Epithelial cell of esophagus (primary cell): ENCODE measurements at regions not wholly inside any gene's neighbourhood (a gene's known extent, or its start where the extent isn't known, plus 50 kb on each side); places are given as distances from the start of the nearest gene placed in this dataset.
A peak's percentile ranks its signal among the peaks of the same experiment; 100 is the strongest.
"Not testable (repeated sequence)": the region's sequence is repeated elsewhere in the genome, so short reads cannot be mapped to it uniquely, and the experiment has no call there.

Experiments used
- DNase-seq: peaks from one replicate; pipeline ENCODE4 v3.0.0; 2010; ENCODE audit warnings: low read depth
- H3K4me3 ChIP-seq: 2 replicates; pipeline ENCODE4 v1.5.1; 2011; ENCODE audit warnings: mild to moderate bottlenecking, low read length, control low read depth
- CTCF ChIP-seq: IDR thresholded peaks from 2 replicates; pipeline ENCODE4 v1.5.1; 2011; ENCODE audit warnings: low read depth, mild to moderate bottlenecking, low read length, control low read depth, inconsistent platforms; ENCODE audit not compliant: insufficient read depth; ENCODE audit errors: missing control alignments

- no peak overlapping the region for H3K4me3 ChIP-seq
- DNase-seq, result no peak
- TF ChIP-seq CTCF, result no peak
Observed at GRCh38 chr14:61609884-61610283, 85.4 kb upstream of the HIF1A start.

GRCh38 chr14:61610900-61611299 is 84.4 kb upstream of the HIF1A start:
- no peak overlapping the region for H3K4me3 ChIP-seq
- no peak for TF ChIP-seq CTCF
- DNase-seq, result no peak

- no peak overlapping the region for H3K4me3 ChIP-seq
- no peak for DNase-seq
- TF ChIP-seq CTCF, result no peak
Observed at GRCh38 chr14:61611880-61612630, 83.3 kb upstream of the HIF1A start.

- H3K4me3 ChIP-seq, DNase-seq: not testable (repeated sequence)
Observed at GRCh38 chr14:61613006-61613405, 82.3 kb upstream of the HIF1A start.

GRCh38 chr14:61614693-61615092 is 80.6 kb upstream of the HIF1A start:
- no peak for DNase-seq
- TF ChIP-seq CTCF, result no peak
- no peak overlapping the region for H3K4me3 ChIP-seq

GRCh38 chr14:61615743-61616523 is 79.4 kb upstream of the HIF1A start:
- H3K4me3 ChIP-seq, result no peak overlapping the region
- TF ChIP-seq CTCF, result no peak
- DNase-seq, result no peak

- no peak overlapping the region for H3K4me3 ChIP-seq
- DNase-seq, result peak; percentile 56
- no peak for TF ChIP-seq CTCF
Observed at GRCh38 chr14:61616524-61617185, 78.7 kb upstream of the HIF1A start.
